ENCODE measurements at regions not wholly inside any gene's neighbourhood (a gene's known extent, or its start where the extent isn't known, plus 50 kb on each side); places are given as distances from the start of the nearest gene placed in this dataset.

- no peak for TF ChIP-seq CTCF (conservative IDR thresholded peaks at IDR 0.05; ENCODE audit: low read length)
- DNase-seq (ENCODE audit: low read depth): no peak
Measured at GRCh38 chr1:67632811-67633655, 52.0 kb upstream of the GADD45A start.

GRCh38 chr1:67634396-67634935 is 50.5 kb upstream of the GADD45A start:
- no peak overlapping the region for H3K4me3 ChIP-seq (ENCODE audit: low read length)
- no peak for DNase-seq (ENCODE audit: low read depth)

More at GRCh38 chr1:67632811-67633655, 52.0 kb upstream of the GADD45A start:
- H3K4me3 ChIP-seq (ENCODE audit: low read length): no peak overlapping the region

GRCh38 chr1:67635055-67635809 is 49.8 kb upstream of the GADD45A start:
- no peak for TF ChIP-seq CTCF (conservative IDR thresholded peaks at IDR 0.05; ENCODE audit: low read length)
- DNase-seq (ENCODE audit: low read depth): no peak
- H3K4me3 ChIP-seq (ENCODE audit: low read length): no peak overlapping the region

More at GRCh38 chr1:67634396-67634935, 50.5 kb upstream of the GADD45A start:
- TF ChIP-seq CTCF (conservative IDR thresholded peaks at IDR 0.05; ENCODE audit: low read length): no peak

Measured in AG10803 (cell line).